ENCODE measurements at regions not wholly inside any gene's neighbourhood (a gene's known extent, or its start where the extent isn't known, plus 50 kb on each side); places are given as distances from the start of the nearest gene placed in this dataset.

GRCh38 chr2:6442252-6442985 is 423.3 kb downstream of the CMPK2 start:
- TF ChIP-seq CTCF (IDR thresholded peaks at IDR 0.05) (no peak), EZH2 (IDR thresholded peaks at IDR 0.05; ENCODE audit: borderline replicate concordance, insufficient read depth, low read depth, low read length, poor library complexity, severe bottlenecking) (no peak)

Measured in B cell (primary cell).